Neuronal stem cell (in vitro differentiated cells): ENCODE measurements at regions not wholly inside any gene's neighbourhood (a gene's known extent, or its start where the extent isn't known, plus 50 kb on each side); places are given as distances from the start of the nearest gene placed in this dataset.
"Not testable (repeated sequence)": the region's sequence is repeated elsewhere in the genome, so short reads cannot be mapped to it uniquely, and the experiment has no call there.

Source experiments
- DNase-seq: peaks from one replicate; pipeline ENCODE4 v3.0.0-alpha.2; 2013; ENCODE audit warnings: low spot score
- H2AFZ ChIP-seq: one replicate; pipeline ENCODE4 v1.6.1; 2013; ENCODE audit warnings: mild to moderate bottlenecking, low read length, inconsistent platforms
- H2AK5ac ChIP-seq: 2 replicates; pipeline ENCODE4 v1.6.1; 2013; ENCODE audit warnings: low read depth, mild to moderate bottlenecking, inconsistent platforms, low read length, moderate library complexity, mixed read lengths
- H2BK120ac ChIP-seq: 2 replicates; pipeline ENCODE4 v1.6.1; 2013; ENCODE audit warnings: low read depth, mild to moderate bottlenecking, inconsistent platforms, low read length, moderate library complexity, mixed read lengths
- H2BK12ac ChIP-seq: one replicate; pipeline ENCODE4 v1.6.1; 2013; ENCODE audit warnings: low read length, inconsistent platforms
- H2BK15ac ChIP-seq: 2 replicates; pipeline ENCODE4 v1.6.1; 2013; ENCODE audit warnings: mild to moderate bottlenecking, low read length, inconsistent platforms, mixed read lengths
- H2BK5ac ChIP-seq: one replicate; pipeline ENCODE4 v1.6.1; 2013; ENCODE audit warnings: inconsistent platforms, mild to moderate bottlenecking, low read length, moderate library complexity
- H3K14ac ChIP-seq: one replicate; pipeline ENCODE4 v1.6.1; 2013; ENCODE audit warnings: low read length, inconsistent platforms
- H3K18ac ChIP-seq: 2 replicates; pipeline ENCODE4 v1.6.1; 2013; ENCODE audit warnings: low read length, inconsistent platforms
- H3K23ac ChIP-seq: 2 replicates; pipeline ENCODE4 v1.6.1; 2013; ENCODE audit warnings: low read depth, mild to moderate bottlenecking, mixed read lengths, low read length, inconsistent platforms; ENCODE audit not compliant: poor library complexity
- H3K27ac ChIP-seq: replicated peaks from 3 replicates; pipeline ENCODE4 v1.5.1; 2013; ENCODE audit warnings: low read length, inconsistent platforms
- H3K27me3 ChIP-seq, 3 experiments: 2 replicates each; pipeline ENCODE4 v1.6.1; 2013; ENCODE audit warnings: low read length in 3 of 3, mild to moderate bottlenecking in 2 of 3, inconsistent platforms in 1 of 3, low read depth in 1 of 3, mixed read lengths in 1 of 3, moderate library complexity in 1 of 3; ENCODE audit not compliant: control insufficient read depth in 3 of 3, insufficient read depth in 3 of 3
- H3K36me3 ChIP-seq, 2 donors: replicated peaks in 1 of 2; 2 replicates each; pipeline ENCODE4 v1.6.1; 2013; ENCODE audit warnings: low read length in 2 of 2; ENCODE audit not compliant: control insufficient read depth in 2 of 2, insufficient read depth in 2 of 2
- H3K4ac ChIP-seq: 2 replicates; pipeline ENCODE4 v1.6.1; 2013; ENCODE audit warnings: inconsistent platforms, mild to moderate bottlenecking, low read length, moderate library complexity
- H3K4me1 ChIP-seq, 2 donors: 1 replicate in 1 of 2; 2 replicates in 1 of 2; pipeline ENCODE4 v1.6.1; 2013; ENCODE audit warnings: low read length in 2 of 2, low read depth in 1 of 2; ENCODE audit not compliant: control insufficient read depth in 2 of 2, insufficient read depth in 1 of 2
- H3K4me2 ChIP-seq: one replicate; pipeline ENCODE4 v1.6.1; 2013; ENCODE audit warnings: mild to moderate bottlenecking, low read length, inconsistent platforms; ENCODE audit not compliant: insufficient read depth, poor library complexity, severe bottlenecking
- H3K4me3 ChIP-seq, 2 donors: 2 replicates each; pipeline ENCODE4 v1.5.1; 2013; ENCODE audit warnings: low read length in 2 of 2, mild to moderate bottlenecking in 2 of 2, inconsistent platforms in 1 of 2, moderate library complexity in 1 of 2
- H3K79me1 ChIP-seq: one replicate; pipeline ENCODE4 v1.6.1; 2013; ENCODE audit warnings: low read depth, mild to moderate bottlenecking, inconsistent platforms, low read length, moderate library complexity
- H3K9ac ChIP-seq: one replicate; pipeline ENCODE4 v1.6.1; 2013; ENCODE audit warnings: mild to moderate bottlenecking, low read depth, low read length, inconsistent platforms; ENCODE audit not compliant: poor library complexity
- H3K9me3 ChIP-seq, 2 donors: replicated peaks in 1 of 2; 2 replicates each; pipeline versions ENCODE3 to v1.6.1; 2013; ENCODE audit warnings: low read length in 2 of 2, mild to moderate bottlenecking in 2 of 2, inconsistent platforms in 1 of 2, low read depth in 1 of 2, mixed read lengths in 1 of 2, moderate library complexity in 1 of 2; ENCODE audit not compliant: control insufficient read depth in 2 of 2, insufficient read depth in 1 of 2
- H4K8ac ChIP-seq: one replicate; pipeline ENCODE4 v1.6.1; 2013; ENCODE audit warnings: low read depth, mild to moderate bottlenecking, inconsistent platforms, low read length, moderate library complexity
- H4K91ac ChIP-seq: one replicate; pipeline ENCODE4 v1.6.1; 2013; ENCODE audit warnings: low read length, low read depth, mild to moderate bottlenecking, inconsistent platforms; ENCODE audit not compliant: poor library complexity
- WGBS, 2 donors: extraction: QIAGEN DNeasy Blood & Tissue Kit; methylation state at CpG; one replicate each; pipeline ENCODE4 v1.1.7; 2013; ENCODE audit warnings: missing lambda C conversion rate in 2 of 2, mixed read lengths in 1 of 2; ENCODE audit not compliant: insufficient read length in 2 of 2, insufficient replicate concordance in 1 of 2; ENCODE audit errors: extremely low coverage in 2 of 2; 5-methylcytosine and 5-hydroxymethylcytosine counted together

DNA sequence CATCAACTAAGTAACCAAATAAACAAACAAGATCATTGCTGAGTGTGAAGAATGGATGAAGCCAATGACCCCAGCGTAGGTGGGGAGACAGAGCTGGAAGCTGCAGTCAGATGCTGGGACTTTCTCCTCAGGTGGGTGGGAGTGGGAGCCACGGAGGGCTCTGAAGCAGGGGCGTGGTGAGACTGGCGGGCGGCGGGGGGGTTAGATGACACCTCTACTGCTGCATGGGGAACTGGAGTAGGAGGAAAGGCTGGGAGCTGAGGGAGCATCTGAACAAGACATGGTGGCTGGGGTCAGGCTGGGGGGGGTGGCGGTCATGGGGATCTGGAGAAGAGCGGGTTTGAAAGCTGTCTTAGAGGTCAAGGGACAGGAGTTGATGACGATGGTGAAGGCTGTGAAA lies 193.8 kb downstream of the C9orf50 start:
- peaks cover 15 to 23% of the 10 kb centered on the region in 2 donors for H3K4me1 ChIP-seq
- no CpG with 5 or more reads among the region's 9 CpGs for WGBS, 2 donors

GRCh38 chr9:129423755-129424154 lies 197.1 kb downstream of the C9orf50 start:
- WGBS, 2 donors: no CpG with 5 or more reads among the region's 8 CpGs
- not testable (repeated sequence) for H2BK5ac ChIP-seq, H3K79me1 ChIP-seq, H3K14ac ChIP-seq, H2BK12ac ChIP-seq, H3K4me3 ChIP-seq, H3K23ac ChIP-seq, H4K8ac ChIP-seq, H3K36me3 ChIP-seq, H2BK120ac ChIP-seq, H3K9me3 ChIP-seq, H2BK15ac ChIP-seq, H3K9ac ChIP-seq, H3K27ac ChIP-seq, H2AFZ ChIP-seq, H3K4me2 ChIP-seq, DNase-seq, H4K91ac ChIP-seq, H2AK5ac ChIP-seq, H3K4ac ChIP-seq, H3K27me3 ChIP-seq, H3K18ac ChIP-seq
- H3K4me1 ChIP-seq: peaks cover 16 to 23% of the 10 kb centered on the region in 2 donors

More for the DNA sequence above, 193.8 kb downstream of the C9orf50 start:
- Histone ChIP-seq H2BK120ac (no peak overlapping the region), H3K4me2 (no peak overlapping the region), H2AFZ (no peak overlapping the region), H3K9me3 (no peaks in the 10 kb centered on the region), H3K18ac (peak overlapping the region; percentile 86), H3K9ac (no peak overlapping the region), H2BK12ac (peak overlapping the region; percentile 79), H3K4me3 (no peak overlapping the region), H3K23ac (no peak overlapping the region), H3K27ac (no peak overlapping the region), H3K36me3 (no peaks in the 10 kb centered on the region), H3K79me1 (no peaks in the 10 kb centered on the region), H2AK5ac (peak overlapping the region; percentile 7), H4K91ac (no peak overlapping the region), H2BK15ac (no peak overlapping the region), H3K27me3 (no peaks in the 10 kb centered on the region), H3K4ac (no peak overlapping the region), H2BK5ac (no peak overlapping the region), H3K14ac (no peak overlapping the region), H4K8ac (no peak overlapping the region)
- no peak for DNase-seq

DNA sequence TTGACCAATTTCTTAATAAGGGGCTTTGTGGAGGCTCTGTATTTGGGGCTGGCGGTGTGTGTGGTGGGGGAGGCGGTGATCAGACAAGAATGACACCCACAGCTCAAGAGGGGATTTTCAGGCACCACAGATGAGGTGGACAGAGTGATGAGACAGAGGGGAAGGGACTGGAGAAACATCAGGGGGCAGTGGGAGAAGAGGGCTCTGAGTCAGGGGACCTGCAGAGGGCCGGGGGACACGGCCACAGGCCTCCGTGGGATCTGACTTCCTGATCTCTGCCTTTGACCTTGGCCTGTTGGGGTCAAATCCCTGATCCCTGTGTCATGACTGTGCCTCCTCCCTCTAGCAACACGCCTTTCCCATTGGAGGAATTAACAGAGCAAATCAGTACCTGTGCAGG lies 197.7 kb downstream of the C9orf50 start:
- Histone ChIP-seq H3K27ac (no peak overlapping the region), H3K4ac (no peak overlapping the region), H3K14ac (no peak overlapping the region), H2BK120ac (no peak overlapping the region), H3K4me2 (no peak overlapping the region), H3K79me1 (no peaks in the 10 kb centered on the region), H4K91ac (no peak overlapping the region), H3K4me3 (no peak overlapping the region), H2AK5ac (no peak overlapping the region), H3K4me1 (peaks cover 12 to 18% of the 10 kb centered on the region in 2 donors), H2BK12ac (no peak overlapping the region), H3K9me3 (peaks cover 0 to 2% of the 10 kb centered on the region in 2 donors), H3K23ac (no peak overlapping the region), H2BK15ac (no peak overlapping the region), H2BK5ac (peak overlapping the region; percentile 19), H3K18ac (no peak overlapping the region), H2AFZ (peak overlapping the region; percentile 73), H3K36me3 (no peaks in the 10 kb centered on the region), H3K27me3 (no peaks in the 10 kb centered on the region), H3K9ac (no peak overlapping the region), H4K8ac (no peak overlapping the region)
- WGBS, 2 donors: no CpG with 5 or more reads among the region's 6 CpGs
- no peak for DNase-seq

DNA sequence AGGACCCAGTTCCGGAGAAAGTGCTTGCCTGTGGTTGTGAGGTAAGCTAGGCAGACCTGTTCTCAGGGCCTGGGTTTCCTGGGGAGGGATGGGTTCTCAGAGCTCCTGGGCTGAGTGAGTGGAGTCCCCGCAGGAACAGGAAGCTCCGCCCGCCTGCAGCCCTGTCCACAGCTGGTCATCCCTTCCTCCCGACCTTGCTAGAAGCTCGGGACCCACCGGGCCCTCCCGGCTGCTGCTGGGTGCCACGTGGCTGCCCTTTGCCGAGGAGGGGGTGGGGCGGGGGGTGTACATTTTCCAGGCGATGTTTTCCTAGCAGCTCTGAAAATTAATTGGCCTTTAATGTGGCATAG lies 198.1 kb downstream of the C9orf50 start:
- H3K4ac ChIP-seq: no peak overlapping the region
- no peak overlapping the region for H3K9ac ChIP-seq
- H2BK12ac ChIP-seq: peak overlapping the region; percentile 63
- no peak overlapping the region for H4K8ac ChIP-seq
- no peak overlapping the region for H2BK15ac ChIP-seq
- no peak for DNase-seq
- peak overlapping the region; percentile 55 for H3K18ac ChIP-seq
- peak overlapping the region; percentile 86 for H2AK5ac ChIP-seq
- H3K36me3 ChIP-seq: no peaks in the 10 kb centered on the region
- peaks cover 0 to 2% of the 10 kb centered on the region in 2 donors for H3K9me3 ChIP-seq
- H3K23ac ChIP-seq: no peak overlapping the region
- H3K4me3 ChIP-seq: no peak overlapping the region
- H4K91ac ChIP-seq: no peak overlapping the region
- peak overlapping the region; percentile 19 for H2BK5ac ChIP-seq
- no peak overlapping the region for H2BK120ac ChIP-seq
- no CpG with 5 or more reads among the region's 12 CpGs for WGBS, 2 donors
- H3K4me1 ChIP-seq: peaks cover 9 to 16% of the 10 kb centered on the region in 2 donors
- no peak overlapping the region for H3K27ac ChIP-seq
- no peak overlapping the region for H3K14ac ChIP-seq
- no peaks in the 10 kb centered on the region for H3K27me3 ChIP-seq
- H3K79me1 ChIP-seq: no peaks in the 10 kb centered on the region
- H2AFZ ChIP-seq: peak overlapping the region; percentile 73
- H3K4me2 ChIP-seq: no peak overlapping the region
